MG63 (cell line): ENCODE measurements at regions not wholly inside any gene's neighbourhood (a gene's known extent, or its start where the extent isn't known, plus 50 kb on each side); places are given as distances from the start of the nearest gene placed in this dataset.
"Not testable (repeated sequence)": the region's sequence is repeated elsewhere in the genome, so short reads cannot be mapped to it uniquely, and the experiment has no call there.

Experiments used
- DNase-seq: peaks from one replicate; pipeline ENCODE4 v3.0.0-alpha.2; 2020
- H3K27me3 ChIP-seq: fragments of 250-450 bp; sonication (Bioruptor Pico); 2 replicates; pipeline ENCODE4 v1.5.1; 2020; ENCODE audit warnings: mild to moderate bottlenecking, moderate library complexity
- H3K36me3 ChIP-seq: fragments of 250-450 bp; sonication (Bioruptor Pico); 2 replicates; pipeline ENCODE4 v1.5.1; 2020; ENCODE audit warnings: mild to moderate bottlenecking, moderate library complexity
- H3K4me3 ChIP-seq: fragments of 250-450 bp; sonication (Bioruptor Pico); 2 replicates; pipeline ENCODE4 v1.5.1; 2020; ENCODE audit warnings: mild to moderate bottlenecking, moderate library complexity
- H3K9me3 ChIP-seq: fragments of 250-450 bp; sonication (Bioruptor Pico); 2 replicates; pipeline ENCODE4 v1.5.1; 2020; ENCODE audit warnings: mild to moderate bottlenecking, moderate library complexity

- no peaks in the 10 kb centered on the region for H3K36me3 ChIP-seq
- no peak overlapping the region for H3K4me3 ChIP-seq
- no peaks in the 10 kb centered on the region for H3K9me3 ChIP-seq
- H3K27me3 ChIP-seq, result no peaks in the 10 kb centered on the region
- no peak for DNase-seq
Measured at GRCh38 chr3:76311941-76312340, 526.6 kb upstream of the ZNF717 start.

GRCh38 chr3:76315906-76316305, 530.6 kb upstream of the ZNF717 start:
- not testable (repeated sequence) for H3K9me3 ChIP-seq, DNase-seq, H3K4me3 ChIP-seq, H3K27me3 ChIP-seq, H3K36me3 ChIP-seq

- DNase-seq, result no peak
- Histone ChIP-seq H3K4me3 (no peak overlapping the region), H3K36me3 (no peaks in the 10 kb centered on the region), H3K9me3 (no peaks in the 10 kb centered on the region), H3K27me3 (no peaks in the 10 kb centered on the region)
Measured at GRCh38 chr3:76321614-76322013, 536.3 kb upstream of the ZNF717 start.

- Histone ChIP-seq H3K9me3 (no peaks in the 10 kb centered on the region), H3K36me3 (no peaks in the 10 kb centered on the region), H3K4me3 (no peak overlapping the region), H3K27me3 (no peaks in the 10 kb centered on the region)
- no peak for DNase-seq
Measured at GRCh38 chr3:76324101-76324500, 538.8 kb upstream of the ZNF717 start.

- no peaks in the 10 kb centered on the region for H3K36me3 ChIP-seq
- DNase-seq, result no peak
- no peaks in the 10 kb centered on the region for H3K9me3 ChIP-seq
- no peaks in the 10 kb centered on the region for H3K27me3 ChIP-seq
- H3K4me3 ChIP-seq, result no peak overlapping the region
Measured at GRCh38 chr3:76345878-76346277, 560.5 kb upstream of the ZNF717 start.

- Histone ChIP-seq H3K27me3 (no peaks in the 10 kb centered on the region), H3K9me3 (no peaks in the 10 kb centered on the region), H3K36me3 (no peaks in the 10 kb centered on the region), H3K4me3 (no peak overlapping the region)
- DNase-seq, result no peak
Measured at GRCh38 chr3:76346690-76347089, 561.3 kb upstream of the ZNF717 start.

GRCh38 chr3:76349715-76350480, 564.5 kb upstream of the ZNF717 start:
- Histone ChIP-seq H3K9me3 (no peaks in the 10 kb centered on the region), H3K36me3 (no peaks in the 10 kb centered on the region), H3K4me3 (no peak overlapping the region), H3K27me3 (no peaks in the 10 kb centered on the region)
- DNase-seq, result no peak

GRCh38 chr3:76352051-76352450, 566.7 kb upstream of the ZNF717 start:
- Histone ChIP-seq H3K36me3 (no peaks in the 10 kb centered on the region), H3K4me3 (no peak overlapping the region)
- DNase-seq, result no peak

GRCh38 chr3:76352511-76353284, 567.3 kb upstream of the ZNF717 start:
- no peak overlapping the region for H3K4me3 ChIP-seq
- H3K9me3 ChIP-seq, result no peaks in the 10 kb centered on the region
- H3K27me3 ChIP-seq, result no peaks in the 10 kb centered on the region
- no peak for DNase-seq
- no peaks in the 10 kb centered on the region for H3K36me3 ChIP-seq

More at GRCh38 chr3:76352051-76352450, 566.7 kb upstream of the ZNF717 start:
- Histone ChIP-seq H3K27me3 (no peaks in the 10 kb centered on the region), H3K9me3 (no peaks in the 10 kb centered on the region)

GRCh38 chr3:76353683-76354082, 568.3 kb upstream of the ZNF717 start:
- H3K36me3 ChIP-seq, result no peaks in the 10 kb centered on the region
- DNase-seq, result no peak
- H3K9me3 ChIP-seq, result no peaks in the 10 kb centered on the region
- no peaks in the 10 kb centered on the region for H3K27me3 ChIP-seq
- no peak overlapping the region for H3K4me3 ChIP-seq

GRCh38 chr3:76361010-76361409, 575.7 kb upstream of the ZNF717 start:
- Histone ChIP-seq H3K27me3 (no peaks in the 10 kb centered on the region), H3K4me3 (no peak overlapping the region), H3K9me3 (no peaks in the 10 kb centered on the region), H3K36me3 (no peaks in the 10 kb centered on the region)
- no peak for DNase-seq

GRCh38 chr3:76362643-76363042, 577.3 kb upstream of the ZNF717 start:
- H3K9me3 ChIP-seq, result no peaks in the 10 kb centered on the region
- no peak overlapping the region for H3K4me3 ChIP-seq
- no peak for DNase-seq
- H3K36me3 ChIP-seq, result no peaks in the 10 kb centered on the region
- H3K27me3 ChIP-seq, result no peaks in the 10 kb centered on the region

- Histone ChIP-seq H3K4me3 (no peak overlapping the region), H3K27me3 (no peaks in the 10 kb centered on the region), H3K9me3 (no peaks in the 10 kb centered on the region), H3K36me3 (no peaks in the 10 kb centered on the region)
- no peak for DNase-seq
Measured at GRCh38 chr3:76365275-76365674, 579.9 kb upstream of the ZNF717 start.

GRCh38 chr3:76367281-76367680, 581.9 kb upstream of the ZNF717 start:
- Histone ChIP-seq H3K4me3 (no peak overlapping the region), H3K9me3 (no peaks in the 10 kb centered on the region), H3K27me3 (no peaks in the 10 kb centered on the region), H3K36me3 (no peaks in the 10 kb centered on the region)
- no peak for DNase-seq

- no peaks in the 10 kb centered on the region for H3K36me3 ChIP-seq
- H3K9me3 ChIP-seq, result no peaks in the 10 kb centered on the region
- H3K27me3 ChIP-seq, result no peaks in the 10 kb centered on the region
- DNase-seq, result no peak
- H3K4me3 ChIP-seq, result no peak overlapping the region
Measured at GRCh38 chr3:76369170-76369569, 583.8 kb upstream of the ZNF717 start.

GRCh38 chr3:76370749-76371520, 585.6 kb upstream of the ZNF717 start:
- no peaks in the 10 kb centered on the region for H3K27me3 ChIP-seq
- H3K4me3 ChIP-seq, result no peak overlapping the region
- H3K9me3 ChIP-seq, result no peaks in the 10 kb centered on the region
- H3K36me3 ChIP-seq, result no peaks in the 10 kb centered on the region
- no peak for DNase-seq

- no peak for DNase-seq
- H3K36me3 ChIP-seq, result no peaks in the 10 kb centered on the region
Measured at GRCh38 chr3:76372497-76372896, 587.1 kb upstream of the ZNF717 start.

More at GRCh38 chr3:76372497-76372896, 587.1 kb upstream of the ZNF717 start:
- no peaks in the 10 kb centered on the region for H3K27me3 ChIP-seq
- no peak overlapping the region for H3K4me3 ChIP-seq
- H3K9me3 ChIP-seq, result no peaks in the 10 kb centered on the region
